Stimulated activated CD8-positive, alpha-beta memory T cell treated with anti-CD3 and anti-CD28 coated beads, Interleukin-7, amount 100 ng/mL, for 48 hours (primary cell): ENCODE measurements at regions not wholly inside any gene's neighbourhood (a gene's known extent, or its start where the extent isn't known, plus 50 kb on each side); places are given as distances from the start of the nearest gene placed in this dataset.

Experiments used
- DNase-seq, 2 donors: peaks; one replicate each; pipeline ENCODE4 v3.0.0-alpha.2; 2020; ENCODE audit warnings: low read depth in 1 of 2; ENCODE audit errors: extremely low read depth in 1 of 2

DNA sequence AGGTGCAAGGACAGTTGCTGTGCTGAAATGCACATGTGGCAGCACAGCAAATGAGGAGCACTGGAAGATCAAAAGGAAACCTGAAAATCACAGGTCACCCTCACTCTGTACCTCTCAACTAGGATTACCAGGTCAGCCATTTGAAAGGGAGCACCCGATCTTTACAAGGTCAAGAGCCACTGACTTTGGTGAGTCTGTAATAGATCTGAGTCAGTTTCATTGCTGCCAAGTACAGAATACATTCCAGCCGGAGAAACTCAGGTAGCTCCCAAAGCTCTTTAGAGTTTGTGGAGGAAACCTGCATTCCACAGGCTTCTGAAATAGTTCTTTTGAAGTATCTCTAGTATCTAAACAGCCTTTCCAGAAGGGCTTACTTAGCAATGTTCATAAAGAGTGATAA is 217.5 kb downstream of the SNX13 start:
- DNase-seq, result no peak

DNA sequence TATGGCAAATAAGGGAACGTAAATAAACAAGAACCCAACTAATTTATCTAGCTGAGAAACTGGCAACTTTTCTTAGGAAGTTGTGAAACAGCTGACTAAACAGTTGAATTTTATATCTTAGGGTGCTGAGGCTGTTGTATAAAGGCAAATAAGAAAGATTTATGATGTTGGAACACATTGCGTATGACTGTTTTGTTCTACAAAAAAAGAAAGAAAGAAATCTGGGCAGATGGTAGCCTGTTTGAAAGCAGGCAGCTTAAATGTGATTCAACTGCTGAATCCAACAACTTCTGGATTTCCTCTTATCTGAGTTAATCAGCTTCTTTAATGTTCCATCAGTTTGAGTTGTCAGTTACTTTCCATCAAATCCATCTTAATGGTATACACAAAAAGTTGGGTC is 214.5 kb downstream of the SNX13 start:
- no peak for DNase-seq

DNA sequence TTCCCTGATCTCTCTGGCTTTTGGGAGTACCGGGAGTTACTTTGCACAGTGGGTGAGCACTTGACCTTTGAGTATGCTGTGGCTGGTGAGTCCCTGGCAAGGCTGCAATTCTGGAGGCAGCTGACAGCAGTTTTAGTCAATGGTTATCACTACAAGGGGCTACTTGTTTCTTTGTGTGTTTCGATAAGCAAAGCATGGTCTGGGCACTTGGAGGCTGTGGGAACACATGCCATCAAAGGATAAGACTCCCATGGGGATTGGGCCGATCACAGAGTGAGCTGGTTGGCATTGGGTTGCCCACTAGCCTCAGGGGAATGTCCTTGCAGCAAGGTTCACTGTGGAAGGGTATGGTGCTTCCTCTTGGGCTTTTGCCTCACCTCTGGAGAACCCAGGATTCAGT is 208.2 kb downstream of the SNX13 start:
- no peak for DNase-seq
